ENCODE measurements at regions not wholly inside any gene's neighbourhood (a gene's known extent, or its start where the extent isn't known, plus 50 kb on each side); places are given as distances from the start of the nearest gene placed in this dataset.

DNA sequence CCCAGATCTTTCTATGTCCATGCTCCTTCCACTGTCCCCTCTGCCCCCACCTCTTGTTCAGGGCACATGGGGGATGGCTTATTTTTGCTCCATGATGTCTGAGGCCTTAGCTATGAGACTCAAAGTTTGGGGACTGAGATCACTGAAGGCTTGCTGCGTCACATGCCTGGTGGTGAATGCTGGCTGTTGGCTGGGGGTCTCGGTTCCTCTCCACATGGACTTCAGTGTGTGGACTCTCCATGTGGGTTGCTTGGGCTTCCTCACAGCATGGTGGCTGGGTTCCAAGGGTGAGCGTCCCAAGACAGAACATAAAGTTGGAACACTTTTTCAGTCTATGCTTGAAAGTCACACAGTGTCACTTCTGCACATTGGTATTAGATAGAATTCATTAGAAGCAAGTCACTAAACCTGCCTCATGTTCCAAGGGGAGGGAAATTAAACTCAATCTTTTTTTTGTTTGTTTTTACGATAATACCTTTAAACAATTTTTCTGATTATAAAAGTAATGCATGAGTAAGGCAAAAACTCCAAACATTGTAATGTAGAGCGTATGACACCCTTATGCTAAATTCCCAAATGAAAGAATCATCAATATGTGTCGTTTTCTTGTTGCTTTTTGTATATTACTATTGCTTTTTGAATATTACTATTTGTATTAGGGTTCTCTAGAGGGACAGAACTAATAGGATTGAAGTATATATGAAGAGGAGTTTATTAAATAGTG is 111.7 kb downstream of the MYCN start (continued):
- TF ChIP-seq CTCF (IDR thresholded peaks at IDR 0.05; ENCODE audit: low read depth, low read length, missing input control) (no peak), NR2F2 (IDR thresholded peaks at IDR 0.05) (no peak), HNF4G (IDR thresholded peaks at IDR 0.05) (no peak)

DNA sequence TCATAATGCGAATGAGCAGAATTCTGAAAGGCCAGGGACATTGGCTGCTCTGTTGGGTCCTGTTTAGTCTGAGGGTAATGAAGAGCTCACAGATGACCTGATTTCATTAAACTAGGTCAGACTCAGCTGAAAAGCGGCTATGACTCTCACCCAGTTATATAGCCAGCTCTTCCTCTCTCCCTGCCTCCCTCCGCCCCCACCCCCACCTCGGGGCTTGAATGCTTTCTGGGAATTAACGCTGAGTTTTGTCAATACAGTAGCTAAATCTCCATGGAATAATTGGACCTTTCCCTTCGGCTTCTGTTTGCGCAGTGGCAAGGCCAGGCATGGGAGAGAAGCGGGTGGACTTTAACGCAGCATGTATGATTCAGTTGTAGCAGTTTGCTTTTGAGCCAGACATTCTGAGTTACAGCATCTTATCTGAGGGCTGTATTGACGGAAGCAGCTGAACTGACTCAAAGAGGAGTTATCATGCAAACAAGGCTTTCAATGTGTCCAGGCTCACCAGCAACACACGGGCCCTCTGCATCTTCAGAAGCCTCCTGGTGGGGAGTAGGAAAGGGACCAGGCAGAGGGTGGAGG is 110.6 kb downstream of the MYCN start:
- H3K27ac ChIP-seq (ENCODE audit: low read depth in 1 of 2, low read length in 2 of 2), result no peak overlapping the region
- no peak overlapping the region for H3K9ac ChIP-seq (ENCODE audit: low read depth in 1 of 2, low read length in 2 of 2)
- no peaks in the 10 kb centered on the region for H3K9me3 ChIP-seq (ENCODE audit: control insufficient read depth in 4 of 4, low read length in 3 of 4)
- no peaks in the 10 kb centered on the region for H3K4me1 ChIP-seq (ENCODE audit: control insufficient read depth in 4 of 4, insufficient read depth in 4 of 4, low read length in 3 of 4)
- no peak overlapping the region for H3K4me3 ChIP-seq (ENCODE audit: low read depth in 1 of 3, low read length in 3 of 3)
- H3K36me3 ChIP-seq (ENCODE audit: control insufficient read depth in 4 of 4, insufficient read depth in 3 of 4, low read depth in 1 of 4, low read length in 3 of 4), result no peaks in the 10 kb centered on the region
- TF ChIP-seq YY1 (IDR thresholded peaks at IDR 0.05), result no peak
- TF ChIP-seq GABPA (IDR thresholded peaks at IDR 0.05 in 1 of 2, conservative IDR thresholded peaks at IDR 0.05 in 1 of 2), result no peak
- H3K27me3 ChIP-seq (ENCODE audit: control insufficient read depth in 4 of 4, insufficient read depth in 4 of 4, low read length in 3 of 4), result peaks cover 0 to 2% (median 0%) of the 10 kb centered on the region in 4 donors
- WGBS, result 59% methylated on average over 11 of the region's 11 CpGs
- no peak for DNase-seq (ENCODE audit: low spot score)

DNA sequence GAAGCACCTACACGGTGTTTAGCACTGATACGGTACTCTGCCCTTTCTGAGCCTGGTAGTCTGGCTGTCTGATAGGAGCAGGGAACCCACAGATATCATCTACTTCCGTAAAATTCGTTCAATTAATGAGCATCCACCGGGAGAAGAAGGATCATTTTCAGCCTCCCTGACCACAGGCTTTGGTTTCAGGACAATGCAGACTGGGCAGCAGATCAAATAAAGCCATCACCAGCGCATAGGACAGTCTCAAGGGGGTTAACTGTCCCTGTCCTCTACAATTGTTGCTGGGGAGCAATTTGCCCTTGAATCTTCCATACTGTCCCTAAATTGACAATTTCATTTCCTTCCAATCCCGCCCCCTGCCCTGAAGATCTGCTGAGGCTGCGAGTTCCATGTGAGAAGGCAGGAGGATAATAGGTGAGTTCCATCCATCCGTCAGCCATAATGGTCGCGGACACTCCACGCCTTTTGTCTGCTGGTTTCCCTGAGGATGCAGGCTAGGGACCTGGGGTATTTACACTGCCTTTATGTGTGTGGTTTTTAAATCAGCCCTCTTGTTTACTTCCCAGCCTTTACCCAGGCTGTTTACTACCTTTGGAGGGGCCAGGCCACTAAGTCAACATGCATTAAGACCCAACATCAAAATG is 110.0 kb downstream of the MYCN start:
- Histone ChIP-seq H3K4me1 (ENCODE audit: control insufficient read depth in 4 of 4, insufficient read depth in 4 of 4, low read length in 3 of 4) (no peaks in the 10 kb centered on the region), H3K36me3 (ENCODE audit: control insufficient read depth in 4 of 4, insufficient read depth in 3 of 4, low read depth in 1 of 4, low read length in 3 of 4) (no peaks in the 10 kb centered on the region), H3K27ac (ENCODE audit: low read depth in 1 of 2, low read length in 2 of 2) (no peak overlapping the region), H3K27me3 (ENCODE audit: control insufficient read depth in 4 of 4, insufficient read depth in 4 of 4, low read length in 3 of 4) (peaks cover 0 to 2% (median 0%) of the 10 kb centered on the region in 4 donors), H3K4me3 (ENCODE audit: low read depth in 1 of 3, low read length in 3 of 3) (no peak overlapping the region), H3K9ac (ENCODE audit: low read depth in 1 of 2, low read length in 2 of 2) (no peak overlapping the region), H3K9me3 (ENCODE audit: control insufficient read depth in 4 of 4, low read length in 3 of 4) (no peaks in the 10 kb centered on the region)
- DNase-seq (ENCODE audit: low spot score), result no peak
- TF ChIP-seq JUND (IDR thresholded peaks at IDR 0.05) (no peak), TAF1 (conservative IDR thresholded peaks at IDR 0.05) (no peak), EGR1 (IDR thresholded peaks at IDR 0.05; ENCODE audit: low read depth in 2 of 2) (no peak), GABPA (IDR thresholded peaks at IDR 0.05 in 1 of 2, conservative IDR thresholded peaks at IDR 0.05 in 1 of 2) (no peak), HNF4A (conservative IDR thresholded peaks at IDR 0.05) (no peak), MAX (IDR thresholded peaks at IDR 0.05) (no peak), NR2F2 (IDR thresholded peaks at IDR 0.05) (no peak), CTCF (IDR thresholded peaks at IDR 0.05; ENCODE audit: low read depth, low read length, missing input control) (no peak), ZBTB33 (IDR thresholded peaks at IDR 0.05) (no peak), YY1 (IDR thresholded peaks at IDR 0.05) (no peak), HNF4G (IDR thresholded peaks at IDR 0.05) (no peak), RAD21 (IDR thresholded peaks at IDR 0.05) (no peak), SP1 (IDR thresholded peaks at IDR 0.05) (no peak), FOXA2 (IDR thresholded peaks at IDR 0.05) (no peak), RXRA (IDR thresholded peaks at IDR 0.05) (no peak), FOXA1 (IDR thresholded peaks at IDR 0.05) (no peak)
- TF ChIP-seq, protein P1, sequence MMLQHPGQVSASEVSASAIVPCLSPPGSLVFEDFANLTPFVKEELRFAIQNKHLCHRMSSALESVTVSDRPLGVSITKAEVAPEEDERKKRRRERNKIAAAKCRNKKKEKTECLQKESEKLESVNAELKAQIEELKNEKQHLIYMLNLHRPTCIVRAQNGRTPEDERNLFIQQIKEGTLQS (IDR thresholded peaks at IDR 0.05), result no peak
- TF ChIP-seq, protein P2, sequence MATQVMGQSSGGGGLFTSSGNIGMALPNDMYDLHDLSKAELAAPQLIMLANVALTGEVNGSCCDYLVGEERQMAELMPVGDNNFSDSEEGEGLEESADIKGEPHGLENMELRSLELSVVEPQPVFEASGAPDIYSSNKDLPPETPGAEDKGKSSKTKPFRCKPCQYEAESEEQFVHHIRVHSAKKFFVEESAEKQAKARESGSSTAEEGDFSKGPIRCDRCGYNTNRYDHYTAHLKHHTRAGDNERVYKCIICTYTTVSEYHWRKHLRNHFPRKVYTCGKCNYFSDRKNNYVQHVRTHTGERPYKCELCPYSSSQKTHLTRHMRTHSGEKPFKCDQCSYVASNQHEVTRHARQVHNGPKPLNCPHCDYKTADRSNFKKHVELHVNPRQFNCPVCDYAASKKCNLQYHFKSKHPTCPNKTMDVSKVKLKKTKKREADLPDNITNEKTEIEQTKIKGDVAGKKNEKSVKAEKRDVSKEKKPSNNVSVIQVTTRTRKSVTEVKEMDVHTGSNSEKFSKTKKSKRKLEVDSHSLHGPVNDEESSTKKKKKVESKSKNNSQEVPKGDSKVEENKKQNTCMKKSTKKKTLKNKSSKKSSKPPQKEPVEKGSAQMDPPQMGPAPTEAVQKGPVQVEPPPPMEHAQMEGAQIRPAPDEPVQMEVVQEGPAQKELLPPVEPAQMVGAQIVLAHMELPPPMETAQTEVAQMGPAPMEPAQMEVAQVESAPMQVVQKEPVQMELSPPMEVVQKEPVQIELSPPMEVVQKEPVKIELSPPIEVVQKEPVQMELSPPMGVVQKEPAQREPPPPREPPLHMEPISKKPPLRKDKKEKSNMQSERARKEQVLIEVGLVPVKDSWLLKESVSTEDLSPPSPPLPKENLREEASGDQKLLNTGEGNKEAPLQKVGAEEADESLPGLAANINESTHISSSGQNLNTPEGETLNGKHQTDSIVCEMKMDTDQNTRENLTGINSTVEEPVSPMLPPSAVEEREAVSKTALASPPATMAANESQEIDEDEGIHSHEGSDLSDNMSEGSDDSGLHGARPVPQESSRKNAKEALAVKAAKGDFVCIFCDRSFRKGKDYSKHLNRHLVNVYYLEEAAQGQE (IDR thresholded peaks at IDR 0.05), result no peak
- 84% methylated on average over 12 of the region's 12 CpGs for WGBS
